Stimulated activated memory B cell treated with anti-CD40 and anti-IgM and Interleukin-4, amounts not matched to agents 10 μg/mL and 1 μg/mL and 100 μg/mL, for 72 hours (primary cell): ENCODE measurements at regions not wholly inside any gene's neighbourhood (a gene's known extent, or its start where the extent isn't known, plus 50 kb on each side); places are given as distances from the start of the nearest gene placed in this dataset.

Source experiments
- ATAC-seq: fragments of 150-1000 bp; cut with Tn5 transposase; 2 replicates; pipeline ENCODE4 v1.10.0; 2021
- H3K27ac Mint-ChIP-seq: one replicate; pipeline ENCODE4 v1.8.0; 2022; ENCODE audit warnings: mild to moderate bottlenecking, mixed read lengths
- H3K27me3 Mint-ChIP-seq: one replicate; pipeline ENCODE4 v1.8.0; 2022; ENCODE audit warnings: mixed read lengths
- H3K36me3 Mint-ChIP-seq: one replicate; pipeline ENCODE4 v1.8.0; 2022; ENCODE audit warnings: mixed read lengths
- H3K4me1 Mint-ChIP-seq: one replicate; pipeline ENCODE4 v1.8.0; 2022; ENCODE audit warnings: mixed read lengths
- H3K4me3 Mint-ChIP-seq: one replicate; pipeline ENCODE4 v1.8.0; 2022; ENCODE audit warnings: mild to moderate bottlenecking, moderate library complexity, mixed read lengths
- H3K9me3 Mint-ChIP-seq: one replicate; pipeline ENCODE4 v1.8.0; 2022; ENCODE audit warnings: mixed read lengths

DNA sequence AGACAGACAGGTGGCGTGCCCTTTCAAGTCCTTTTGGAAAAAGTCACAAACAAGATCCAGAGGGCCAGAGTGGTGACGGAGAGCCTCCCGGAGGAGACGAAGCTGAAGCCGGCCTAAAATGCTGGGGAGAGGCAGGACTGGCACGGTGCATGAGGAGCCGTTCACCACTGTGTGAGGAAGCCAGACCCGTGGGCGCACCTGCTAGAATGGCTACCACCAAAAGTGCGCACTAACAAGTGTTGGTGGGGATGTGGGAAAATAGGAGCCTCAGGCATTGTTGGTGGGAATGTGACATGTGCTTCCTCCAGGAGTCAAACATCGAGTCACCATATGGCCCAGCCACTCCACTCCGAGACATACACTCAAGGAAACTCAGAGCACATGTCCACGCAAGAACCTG, 67.4 kb upstream of the HELT start:
- Mint-ChIP-seq H3K4me3 (no peak overlapping the region), H3K36me3 (no peaks in the 10 kb centered on the region), H3K27me3 (peaks cover 77% of the 10 kb centered on the region), H3K9me3 (no peaks in the 10 kb centered on the region), H3K27ac (no peak overlapping the region), H3K4me1 (no peaks in the 10 kb centered on the region)
- no peak for ATAC-seq

DNA sequence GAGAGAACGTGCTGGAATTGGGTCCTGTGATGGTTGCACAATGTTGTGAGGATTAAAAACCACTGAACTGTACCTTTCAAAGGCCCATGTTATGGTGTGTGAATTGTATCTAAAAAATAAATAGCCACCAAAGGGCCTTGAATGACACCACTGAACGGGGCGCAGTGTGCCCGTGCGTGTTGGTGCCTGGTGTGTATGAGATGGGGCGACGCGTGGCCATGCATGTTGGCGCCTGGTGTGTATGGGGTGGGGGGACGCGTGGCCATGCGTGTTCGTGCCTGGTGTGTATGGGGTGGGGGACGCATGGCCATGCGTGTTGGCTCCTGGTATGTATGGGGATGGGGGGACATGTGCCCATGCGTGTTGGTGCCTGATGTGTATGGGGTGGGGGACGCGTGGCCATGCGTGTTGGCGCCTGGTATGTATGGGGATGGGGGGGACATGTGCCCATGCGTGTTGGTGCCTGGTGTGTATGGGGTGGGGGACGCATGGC, 66.6 kb upstream of the HELT start:
- Mint-ChIP-seq H3K4me3 (no peak overlapping the region), H3K36me3 (no peaks in the 10 kb centered on the region), H3K27ac (no peak overlapping the region), H3K27me3 (peaks cover 73% of the 10 kb centered on the region), H3K9me3 (no peaks in the 10 kb centered on the region), H3K4me1 (no peaks in the 10 kb centered on the region)
- ATAC-seq = peak; percentile 22

DNA sequence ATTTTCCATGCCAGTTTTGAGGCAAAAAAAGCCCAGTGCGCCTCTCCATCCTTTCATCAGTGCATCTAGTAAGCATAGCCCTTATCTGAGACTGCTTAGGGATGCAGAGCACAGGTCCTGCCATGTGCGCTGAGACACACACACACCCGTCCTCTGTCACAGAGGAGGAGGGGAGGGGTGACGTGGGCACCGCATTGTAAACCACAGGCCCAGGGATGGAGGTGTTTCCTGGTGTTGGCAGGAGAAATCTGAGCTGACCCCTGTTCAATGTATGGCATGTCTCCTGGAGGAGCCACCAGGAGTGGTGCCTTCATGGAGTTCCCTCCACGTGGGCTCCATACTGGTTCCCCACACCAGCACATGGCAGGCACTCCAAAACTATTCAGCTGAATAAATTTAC, 65.8 kb upstream of the HELT start:
- H3K36me3 Mint-ChIP-seq = no peaks in the 10 kb centered on the region
- no peak overlapping the region for H3K4me3 Mint-ChIP-seq
- ATAC-seq = no peak
- no peak overlapping the region for H3K27ac Mint-ChIP-seq
- no peaks in the 10 kb centered on the region for H3K9me3 Mint-ChIP-seq
- no peaks in the 10 kb centered on the region for H3K4me1 Mint-ChIP-seq
- H3K27me3 Mint-ChIP-seq = peaks cover 65% of the 10 kb centered on the region

DNA sequence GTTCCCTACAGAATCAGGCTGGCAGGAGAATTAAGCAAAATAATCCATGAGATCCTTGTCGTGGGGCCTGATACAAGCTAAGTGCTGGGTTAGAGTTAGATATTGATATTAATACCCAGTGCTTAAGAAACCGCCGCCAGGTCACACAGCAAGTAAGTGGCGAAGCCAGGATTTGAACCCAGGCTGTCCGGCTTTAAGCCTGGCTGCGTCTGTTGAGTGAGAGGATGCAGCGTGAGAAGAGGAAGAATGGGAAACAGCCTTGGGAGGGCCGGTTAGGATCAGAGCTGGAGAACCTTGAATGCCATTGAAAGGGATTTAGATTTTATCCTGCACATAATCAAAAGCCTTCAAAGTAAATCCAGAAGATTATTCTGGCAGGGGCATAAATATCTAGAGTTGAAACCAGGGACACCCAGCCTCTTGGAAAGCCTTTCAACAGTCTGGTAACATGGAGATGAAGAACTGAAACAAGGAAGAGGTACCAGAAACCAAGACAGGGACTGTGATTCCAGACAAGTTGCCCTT, 64.8 kb upstream of the HELT start:
- H3K4me3 Mint-ChIP-seq = no peak overlapping the region
- H3K27ac Mint-ChIP-seq = no peak overlapping the region
- no peaks in the 10 kb centered on the region for H3K4me1 Mint-ChIP-seq
- H3K27me3 Mint-ChIP-seq = peaks cover 56% of the 10 kb centered on the region
- ATAC-seq = no peak
- H3K36me3 Mint-ChIP-seq = no peaks in the 10 kb centered on the region
- H3K9me3 Mint-ChIP-seq = no peaks in the 10 kb centered on the region

GRCh38 chr4:184953971-184954370, 64.3 kb upstream of the HELT start:
- Mint-ChIP-seq H3K9me3 (no peaks in the 10 kb centered on the region), H3K4me3 (no peak overlapping the region), H3K27ac (no peak overlapping the region), H3K36me3 (no peaks in the 10 kb centered on the region), H3K4me1 (no peaks in the 10 kb centered on the region), H3K27me3 (peaks cover 51% of the 10 kb centered on the region)
- no peak for ATAC-seq

DNA sequence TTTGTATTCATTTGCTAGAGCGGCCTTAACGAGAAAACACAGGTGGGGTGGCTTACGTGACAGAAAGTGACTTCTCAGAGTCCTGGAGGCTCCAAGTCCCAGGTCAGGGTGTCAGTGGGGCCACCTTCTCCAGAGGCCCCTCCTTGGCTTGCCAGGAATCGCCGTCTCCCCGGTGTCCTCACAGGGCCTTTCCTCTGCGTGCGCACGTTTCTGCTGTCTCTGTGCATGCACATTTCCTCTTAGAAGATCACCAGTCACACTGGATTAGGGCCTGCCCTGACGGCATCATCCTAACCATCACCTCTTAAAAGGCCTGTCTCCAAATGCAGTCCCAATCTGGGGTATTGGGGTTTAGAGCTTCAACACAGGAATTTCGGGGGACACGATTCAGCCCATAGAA, 63.8 kb upstream of the HELT start:
- ATAC-seq = no peak
- no peaks in the 10 kb centered on the region for H3K9me3 Mint-ChIP-seq
- H3K27ac Mint-ChIP-seq = no peak overlapping the region
- H3K27me3 Mint-ChIP-seq = peaks cover 51% of the 10 kb centered on the region
- H3K4me3 Mint-ChIP-seq = no peak overlapping the region
- no peaks in the 10 kb centered on the region for H3K36me3 Mint-ChIP-seq
- H3K4me1 Mint-ChIP-seq = no peaks in the 10 kb centered on the region

DNA sequence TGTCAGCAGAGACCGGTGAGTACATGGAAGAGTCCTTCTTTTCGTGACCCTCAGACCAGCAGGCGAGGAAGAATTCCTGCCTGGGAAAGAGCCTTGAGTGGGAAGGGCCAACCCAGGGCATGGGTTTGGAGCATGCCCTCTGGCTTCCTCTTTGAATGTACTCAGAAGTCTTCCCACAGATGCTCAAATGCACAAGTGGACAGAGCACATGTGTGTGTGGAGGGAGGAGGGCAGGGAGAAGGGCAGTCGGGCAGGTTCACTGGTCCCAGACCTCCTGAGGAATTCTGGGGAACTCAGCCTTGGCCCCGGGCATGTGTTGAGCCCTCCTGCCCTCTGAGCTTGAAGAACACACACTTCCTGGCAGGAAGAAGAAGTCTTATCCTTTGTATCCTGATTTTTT, 63.2 kb upstream of the HELT start:
- H3K9me3 Mint-ChIP-seq = no peaks in the 10 kb centered on the region
- peaks cover 51% of the 10 kb centered on the region for H3K27me3 Mint-ChIP-seq
- no peak for ATAC-seq
- H3K27ac Mint-ChIP-seq = no peak overlapping the region
- H3K4me3 Mint-ChIP-seq = no peak overlapping the region
- H3K36me3 Mint-ChIP-seq = no peaks in the 10 kb centered on the region
- H3K4me1 Mint-ChIP-seq = no peaks in the 10 kb centered on the region

DNA sequence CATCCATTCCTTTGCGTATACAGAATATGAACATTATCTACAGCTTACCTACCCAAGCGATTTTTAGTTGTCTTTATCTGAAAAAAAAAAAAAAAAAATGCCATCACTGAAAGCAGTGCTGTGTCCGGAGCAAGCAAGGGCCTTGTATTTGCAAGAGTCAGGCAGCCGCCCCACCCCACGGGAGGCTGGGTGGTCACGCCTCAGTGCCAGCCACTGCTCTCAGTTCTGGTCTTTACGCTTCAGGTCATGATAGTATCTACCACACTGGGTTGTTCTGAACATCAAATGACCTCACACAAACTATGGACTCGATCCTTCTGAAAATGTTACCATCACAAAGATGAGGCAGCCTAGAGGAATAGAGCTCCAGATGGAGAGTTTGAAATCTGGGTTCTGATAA, 62.7 kb upstream of the HELT start:
- Mint-ChIP-seq H3K4me1 (no peaks in the 10 kb centered on the region), H3K36me3 (no peaks in the 10 kb centered on the region), H3K9me3 (no peaks in the 10 kb centered on the region), H3K27ac (no peak overlapping the region), H3K27me3 (peaks cover 47% of the 10 kb centered on the region), H3K4me3 (no peak overlapping the region)
- peak; percentile 62 for ATAC-seq

- H3K27ac Mint-ChIP-seq = no peak overlapping the region
- H3K9me3 Mint-ChIP-seq = no peaks in the 10 kb centered on the region
- no peaks in the 10 kb centered on the region for H3K4me1 Mint-ChIP-seq
- H3K27me3 Mint-ChIP-seq = peaks cover 28% of the 10 kb centered on the region
- H3K4me3 Mint-ChIP-seq = no peak overlapping the region
- no peaks in the 10 kb centered on the region for H3K36me3 Mint-ChIP-seq
- ATAC-seq = no peak
Observed at GRCh38 chr4:184957446-184958115, 60.7 kb upstream of the HELT start.

DNA sequence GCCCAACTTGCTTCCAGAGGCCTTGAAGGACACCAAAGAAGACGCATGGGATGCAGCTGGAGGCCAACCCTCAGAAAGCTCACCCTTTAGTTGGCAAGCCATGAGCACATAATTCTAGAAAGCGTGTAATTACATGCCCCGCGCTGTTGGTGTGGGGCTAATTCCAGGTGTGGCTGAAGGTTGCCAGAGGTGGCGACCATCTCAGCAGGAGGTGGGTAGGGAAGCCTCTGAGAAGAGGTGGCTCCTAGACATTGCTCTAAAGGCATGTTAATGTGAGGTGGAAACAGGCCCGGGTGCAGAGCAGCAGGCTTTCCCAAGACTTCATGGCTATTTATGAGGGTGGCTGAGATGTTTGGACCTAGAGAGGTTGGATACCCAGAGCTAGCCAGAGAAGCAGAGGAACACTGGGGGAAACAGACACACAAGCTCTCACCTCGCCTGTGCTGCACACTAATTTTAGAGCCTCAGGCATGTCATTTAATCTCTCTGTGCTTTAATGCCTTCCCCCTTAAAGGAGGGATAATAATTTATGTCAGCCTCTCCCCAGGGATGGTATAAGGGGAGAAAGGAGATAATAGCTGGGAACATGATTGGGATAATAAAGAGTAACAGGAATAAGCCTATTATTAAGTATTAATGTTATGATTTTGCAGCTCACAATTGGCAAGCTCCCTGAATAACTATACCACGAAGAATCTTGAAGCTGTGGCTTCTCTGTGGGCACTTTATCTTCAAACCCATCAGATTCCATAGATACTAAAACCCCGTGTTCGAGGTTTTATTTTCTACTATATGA, 60.0 kb upstream of the HELT start:
- Mint-ChIP-seq H3K4me1 (no peaks in the 10 kb centered on the region), H3K27me3 (peaks cover 25% of the 10 kb centered on the region), H3K27ac (no peak overlapping the region), H3K4me3 (no peak overlapping the region), H3K36me3 (no peaks in the 10 kb centered on the region), H3K9me3 (no peaks in the 10 kb centered on the region)
- no peak for ATAC-seq

- H3K27ac Mint-ChIP-seq = no peak overlapping the region
- peaks cover 20% of the 10 kb centered on the region for H3K27me3 Mint-ChIP-seq
- no peak for ATAC-seq
- no peaks in the 10 kb centered on the region for H3K36me3 Mint-ChIP-seq
- no peaks in the 10 kb centered on the region for H3K4me1 Mint-ChIP-seq
- H3K9me3 Mint-ChIP-seq = no peaks in the 10 kb centered on the region
- H3K4me3 Mint-ChIP-seq = no peak overlapping the region
Observed at GRCh38 chr4:184958923-184959210, 59.4 kb upstream of the HELT start.

DNA sequence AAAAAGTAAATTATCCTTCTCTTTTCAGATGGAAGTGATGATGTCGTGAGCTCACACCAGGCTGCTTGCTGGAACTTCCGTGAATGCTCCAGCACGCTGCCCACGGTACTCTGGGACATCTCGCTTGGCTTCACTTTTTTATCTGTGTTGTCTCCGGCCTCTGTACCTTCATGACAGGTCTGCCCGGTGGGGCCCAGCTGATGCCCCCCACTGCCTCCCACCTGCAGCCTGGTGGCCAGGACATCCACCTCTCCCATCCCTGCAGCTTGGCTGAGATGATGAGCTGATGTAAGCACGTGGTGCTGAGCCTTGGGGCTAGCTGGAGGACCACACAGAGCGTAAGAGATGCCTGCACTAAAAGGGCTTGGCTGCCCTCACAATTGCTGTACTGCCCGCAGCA, 59.0 kb upstream of the HELT start:
- Mint-ChIP-seq H3K36me3 (no peaks in the 10 kb centered on the region), H3K27me3 (peaks cover 15% of the 10 kb centered on the region), H3K4me1 (no peaks in the 10 kb centered on the region), H3K4me3 (no peak overlapping the region), H3K9me3 (no peaks in the 10 kb centered on the region), H3K27ac (no peak overlapping the region)
- ATAC-seq = no peak

GRCh38 chr4:184959786-184960185, 58.5 kb upstream of the HELT start:
- Mint-ChIP-seq H3K9me3 (no peaks in the 10 kb centered on the region), H3K36me3 (peaks cover 1% of the 10 kb centered on the region), H3K27ac (no peak overlapping the region), H3K4me1 (peaks cover 2% of the 10 kb centered on the region), H3K27me3 (peaks cover 14% of the 10 kb centered on the region), H3K4me3 (no peak overlapping the region)
- no peak for ATAC-seq

- H3K4me1 Mint-ChIP-seq = peaks cover 6% of the 10 kb centered on the region
- H3K36me3 Mint-ChIP-seq = peaks cover 6% of the 10 kb centered on the region
- no peak for ATAC-seq
- no peak overlapping the region for H3K27ac Mint-ChIP-seq
- peaks cover 3% of the 10 kb centered on the region for H3K9me3 Mint-ChIP-seq
- H3K4me3 Mint-ChIP-seq = no peak overlapping the region
- peaks cover 20% of the 10 kb centered on the region for H3K27me3 Mint-ChIP-seq
Observed at GRCh38 chr4:184960505-184960971, 57.8 kb upstream of the HELT start.

GRCh38 chr4:184961660-184962059, 56.6 kb upstream of the HELT start:
- H3K36me3 Mint-ChIP-seq = peaks cover 6% of the 10 kb centered on the region
- no peak for ATAC-seq
- H3K27ac Mint-ChIP-seq = no peak overlapping the region
- H3K4me3 Mint-ChIP-seq = no peak overlapping the region
- H3K4me1 Mint-ChIP-seq = peaks cover 6% of the 10 kb centered on the region
- H3K27me3 Mint-ChIP-seq = peaks cover 20% of the 10 kb centered on the region
- H3K9me3 Mint-ChIP-seq = peaks cover 3% of the 10 kb centered on the region

DNA sequence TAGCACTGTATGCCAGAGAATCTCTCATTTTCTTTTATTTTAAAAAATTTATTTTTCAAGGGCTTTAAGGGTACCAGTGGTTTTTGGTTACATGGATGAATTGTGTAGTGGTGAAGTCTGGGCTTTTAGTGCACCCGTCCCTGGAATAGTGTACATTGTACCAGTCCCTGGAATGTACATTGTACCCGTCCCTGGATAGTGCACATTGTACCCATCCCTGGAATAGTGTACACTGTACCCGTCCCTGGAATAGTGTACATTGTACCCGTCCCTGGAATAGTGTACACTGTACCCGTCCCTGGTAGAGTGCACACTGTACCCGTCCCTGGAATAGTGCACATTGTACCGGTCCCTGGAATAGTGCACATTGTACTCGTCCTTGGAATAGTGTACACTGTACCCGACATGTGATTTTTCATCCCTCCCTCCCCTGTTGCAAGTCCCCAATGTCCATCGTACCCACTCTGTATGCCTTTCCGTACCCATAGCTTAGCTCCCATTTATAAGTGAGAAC, 56.1 kb upstream of the HELT start:
- peaks cover 3% of the 10 kb centered on the region for H3K9me3 Mint-ChIP-seq
- H3K4me3 Mint-ChIP-seq = no peak overlapping the region
- peaks cover 20% of the 10 kb centered on the region for H3K27me3 Mint-ChIP-seq
- H3K4me1 Mint-ChIP-seq = peaks cover 6% of the 10 kb centered on the region
- peaks cover 6% of the 10 kb centered on the region for H3K36me3 Mint-ChIP-seq
- no peak for ATAC-seq
- H3K27ac Mint-ChIP-seq = no peak overlapping the region
